ENCODE measurements at regions not wholly inside any gene's neighbourhood (a gene's known extent, or its start where the extent isn't known, plus 50 kb on each side); places are given as distances from the start of the nearest gene placed in this dataset.

DNA sequence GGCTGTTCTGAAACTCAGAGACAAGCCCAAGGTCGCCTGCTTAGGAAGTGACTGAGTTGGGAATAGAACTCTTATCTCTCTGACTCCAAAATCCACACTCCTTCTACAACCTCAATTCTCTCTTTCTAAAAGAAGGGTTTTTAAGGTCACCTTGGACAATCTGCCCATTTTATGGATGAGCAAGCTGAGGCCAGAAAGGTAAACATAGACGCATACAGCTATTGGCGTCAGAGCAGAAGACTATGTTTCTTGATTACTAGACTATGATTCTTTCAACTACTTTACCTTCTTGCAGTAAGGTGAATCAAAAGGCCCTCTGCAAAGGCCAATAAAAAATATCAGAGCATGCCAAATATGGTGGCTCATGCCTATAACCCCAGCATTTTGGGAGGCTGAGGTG lies 276.6 kb downstream of the CLIC5 start:
- TF ChIP-seq POLR2A (IDR thresholded peaks at IDR 0.05; ENCODE audit: low read depth, low read length) (no peak), POLR2AphosphoS5 (IDR thresholded peaks at IDR 0.05; ENCODE audit: low read depth, low read length) (no peak), SPI1 (IDR thresholded peaks at IDR 0.05; ENCODE audit: low read depth, low read length) (no peak), PAX5 (IDR thresholded peaks at IDR 0.05; ENCODE audit: insufficient read depth, low read length, severe bottlenecking) (no peak), TAF1 (IDR thresholded peaks at IDR 0.05; ENCODE audit: low read depth, low read length) (no peak)

Data from GM12891 (cell line).